Endothelial cell of umbilical vein (primary cell): ENCODE measurements at regions not wholly inside any gene's neighbourhood (a gene's known extent, or its start where the extent isn't known, plus 50 kb on each side); places are given as distances from the start of the nearest gene placed in this dataset.

Experiments used
- BruUV-seq: library from RNA; stranded (reverse); fragments of 400-500 nt; replicated peaks from 2 replicates; lab custom pipeline; 2021; lab: Mats Ljungman, UMichigan
- CTCF ChIA-PET: fragments of 300-600, 350-600 bp; sonication (Branson Sonifier 250); formaldehyde crosslinking; loops from one replicate; lab custom pipeline; 2021; ENCODE audit warnings: antibody characterized with exemption, inconsistent platforms; lab: Charles Lee
- POLR2A ChIA-PET: fragments of 300-600, 350-600 bp; sonication (Branson Sonifier 250); formaldehyde crosslinking; loops from one replicate; lab custom pipeline; 2021; ENCODE audit warnings: antibody characterized with exemption, inconsistent platforms; lab: Charles Lee
- DNase-seq: peaks from one replicate; pipeline ENCODE4 v3.0.0-alpha.2; 2011; ENCODE audit warnings: low read depth, low spot score
- FAIRE-seq: peaks from 2 replicates; lab custom pipeline; 2011; peaks lifted over from hg19 to GRCh38; lab: Jason Lieb, UNC
- H2AFZ ChIP-seq: 2 replicates; pipeline ENCODE4 v1.6.0; 2012; ENCODE audit warnings: low read depth, low read length, control low read depth, inconsistent platforms
- H3K27ac ChIP-seq: 2 replicates; pipeline ENCODE4 v1.5.1; 2011; ENCODE audit warnings: low read depth, mild to moderate bottlenecking, control low read depth, low read length, moderate library complexity; ENCODE audit not compliant: insufficient read depth
- H3K27me3 ChIP-seq, 2 experiments: 2 replicates each; pipeline versions ENCODE4 v1.6.0 to v1.6.1; 2011; ENCODE audit warnings: low read length in 2 of 2, mixed read lengths in 1 of 2; ENCODE audit not compliant: control insufficient read depth in 2 of 2, insufficient read depth in 2 of 2
- H3K36me3 ChIP-seq, 2 experiments: 2 replicates in 1 of 2; 3 replicates in 1 of 2; pipeline ENCODE4 v1.5.1; 2011; ENCODE audit warnings: low read length in 2 of 2, mild to moderate bottlenecking in 1 of 2, moderate library complexity in 1 of 2; ENCODE audit not compliant: control insufficient read depth in 2 of 2, insufficient read depth in 2 of 2; ENCODE audit errors: extremely low read depth in 1 of 2
- H3K4me1 ChIP-seq: 3 replicates; pipeline ENCODE4 v1.5.1; 2011; ENCODE audit warnings: mild to moderate bottlenecking, low read length; ENCODE audit not compliant: control insufficient read depth, insufficient read depth; ENCODE audit errors: extremely low read depth
- H3K4me2 ChIP-seq: 2 replicates; pipeline ENCODE4 v1.6.1; 2011; ENCODE audit warnings: low read length, control low read depth, mixed read lengths; ENCODE audit not compliant: insufficient read depth
- H3K4me3 ChIP-seq, 3 experiments: fragments of 200-600 bp in 1 of 3; sonication (generic), shearing (Covaris generic) in 1 of 3; replicated peaks in 1 of 3; 2 replicates each; pipeline ENCODE4 v1.5.1; 2011 to 2016; ENCODE audit warnings: control low read depth in 3 of 3, low read length in 3 of 3, mild to moderate bottlenecking in 2 of 3, inconsistent platforms in 1 of 3, low read depth in 1 of 3, moderate library complexity in 1 of 3; ENCODE audit not compliant: insufficient read depth in 1 of 3
- H3K79me2 ChIP-seq: 2 replicates; pipeline ENCODE4 v1.6.0; 2012; ENCODE audit warnings: low read length, inconsistent platforms; ENCODE audit not compliant: control insufficient read depth, insufficient read depth
- H3K9ac ChIP-seq: replicated peaks from 2 replicates; pipeline ENCODE3; 2011; ENCODE audit warnings: low read length, control low read depth; ENCODE audit not compliant: insufficient read depth; ENCODE audit errors: extremely low read depth
- H3K9me1 ChIP-seq: replicated peaks from 3 replicates; pipeline ENCODE4 v1.6.0; 2011; ENCODE audit warnings: mild to moderate bottlenecking, low read length; ENCODE audit not compliant: control insufficient read depth, insufficient read depth; ENCODE audit errors: extremely low read depth
- H3K9me3 ChIP-seq: replicated peaks from 2 replicates; pipeline ENCODE4 v1.5.1; 2012; ENCODE audit warnings: low read length, inconsistent platforms; ENCODE audit not compliant: control insufficient read depth, insufficient read depth
- H4K20me1 ChIP-seq: replicated peaks from 2 replicates; pipeline ENCODE3; 2011; ENCODE audit warnings: mild to moderate bottlenecking, low read length; ENCODE audit not compliant: control insufficient read depth, insufficient read depth; ENCODE audit errors: extremely low read depth
- CTCF ChIP-seq, 2 donors: IDR thresholded peaks; 1 replicate in 1 of 2; 2 replicates in 1 of 2; pipeline ENCODE4 v1.5.1; 2011; ENCODE audit warnings: low read length in 2 of 2, mild to moderate bottlenecking in 2 of 2, moderate library complexity in 2 of 2, control low read depth in 1 of 2, inconsistent platforms in 1 of 2, low read depth in 1 of 2; ENCODE audit not compliant: insufficient read depth in 1 of 2; ENCODE audit errors: extremely low read depth in 1 of 2
- EZH2 ChIP-seq: IDR thresholded peaks from 2 replicates; pipeline ENCODE4 v1.6.1; 2012; ENCODE audit warnings: borderline replicate concordance, low read depth, mild to moderate bottlenecking, moderate library complexity, low read length, inconsistent platforms; ENCODE audit not compliant: severe bottlenecking
- FOS ChIP-seq: IDR thresholded peaks from 2 replicates; pipeline ENCODE4 v1.6.1; 2011; ENCODE audit warnings: mild to moderate bottlenecking, low read length, moderate library complexity, borderline replicate concordance; ENCODE audit not compliant: insufficient read depth
- GATA2 ChIP-seq: IDR thresholded peaks from 2 replicates; pipeline ENCODE4 v1.7.0; 2011; ENCODE audit warnings: low read depth, mild to moderate bottlenecking, moderate library complexity, mixed read lengths, low read length; ENCODE audit not compliant: insufficient read length, insufficient read depth
- JUN ChIP-seq: IDR thresholded peaks from 2 replicates; pipeline ENCODE4 v1.6.1; 2011; ENCODE audit warnings: borderline replicate concordance, low read depth; ENCODE audit not compliant: insufficient read length, insufficient read depth
- MAX ChIP-seq: IDR thresholded peaks from 2 replicates; pipeline ENCODE4 v1.6.1; 2011; ENCODE audit not compliant: insufficient read depth, insufficient read length
- MYC ChIP-seq: IDR thresholded peaks from one replicate; pipeline ENCODE4 v1.6.1; 2011; ENCODE audit warnings: mild to moderate bottlenecking, low read depth, low read length
- POLR2A ChIP-seq: IDR thresholded peaks from 2 replicates; pipeline ENCODE4 v1.6.1; 2012; ENCODE audit warnings: low read depth, mild to moderate bottlenecking, control low read depth, low read length
- POLR2AphosphoS5 ChIP-seq: IDR thresholded peaks from 2 replicates; pipeline ENCODE4 v1.6.1; 2012; ENCODE audit warnings: low read depth, mild to moderate bottlenecking, control low read depth, low read length, moderate library complexity; ENCODE audit not compliant: insufficient read depth
- dilution Hi-C: fragments of 300-500 bp; cut with MboI; formaldehyde crosslinking; loops from one replicate; pipeline ENCODE4 v1.15.0; 2019; ENCODE audit warnings: low sequenced_read_pairs; ENCODE audit not compliant: extremely low pct_ligation_motif_present
- intact Hi-C: fragments of 100-400 bp; cut with micrococcal nuclease; formaldehyde crosslinking; loops from one replicate; pipeline ENCODE4 v1.10.0; 2022

- Histone ChIP-seq H3K9me1 (no peaks in the 10 kb centered on the region), H3K4me2 (no peak overlapping the region), H3K27me3 (no peaks in the 10 kb centered on the region), H3K4me3 (no peak overlapping the region), H3K9ac (no peak overlapping the region), H3K9me3 (no peaks in the 10 kb centered on the region), H3K27ac (no peak overlapping the region), H3K79me2 (no peaks in the 10 kb centered on the region), H3K36me3 (no peaks in the 10 kb centered on the region), H2AFZ (no peak overlapping the region), H4K20me1 (no peaks in the 10 kb centered on the region), H3K4me1 (no peaks in the 10 kb centered on the region)
- DNase-seq = no peak
- BruUV-seq = no TSS peak
- TF ChIP-seq MYC = no peak
- no peak for TF ChIP-seq CTCF (IDR thresholded peaks at IDR 0.05; ENCODE audit: extremely low read depth in 1 of 2, insufficient read depth in 1 of 2, low read depth in 1 of 2, low read length in 2 of 2)
- no peak for TF ChIP-seq JUN
- no peak for TF ChIP-seq POLR2A
- no peak for TF ChIP-seq GATA2
- TF ChIP-seq FOS = no peak
- TF ChIP-seq EZH2 = no peak
- no peak for TF ChIP-seq POLR2AphosphoS5
- no peak for TF ChIP-seq MAX
- CTCF ChIA-PET = no interaction called here
- POLR2A ChIA-PET = no interaction called here
- intact Hi-C loops (no loop called here), dilution Hi-C loops (no loop called here)
- FAIRE-seq = no peak
Observed at GRCh38 chr2:82428251-82428650, 2030.8 kb downstream of the SUCLG1 start.
